ENCODE measurements at regions not wholly inside any gene's neighbourhood (a gene's known extent, or its start where the extent isn't known, plus 50 kb on each side); places are given as distances from the start of the nearest gene placed in this dataset.

GRCh38 chr16:73852561-73852960 lies 444.1 kb upstream of the PSMD7 start:
- DNase-seq (ENCODE audit: low read depth in 4 of 4, low spot score in 2 of 4), result no peak

GRCh38 chr16:73848993-73849392 lies 447.6 kb upstream of the PSMD7 start:
- no peak for DNase-seq (ENCODE audit: low read depth in 4 of 4, low spot score in 2 of 4)

GRCh38 chr16:73847090-73847489 lies 449.5 kb upstream of the PSMD7 start:
- DNase-seq (ENCODE audit: low read depth in 4 of 4, low spot score in 2 of 4), result no peak

- peak in 1 of 4 donors; percentile 2 for DNase-seq (ENCODE audit: low read depth in 4 of 4, low spot score in 2 of 4)
These were observed 450.3 kb upstream of the PSMD7 start for GRCh38 chr16:73846356-73846755.

GRCh38 chr16:73846007-73846330 lies 450.6 kb upstream of the PSMD7 start:
- no peak for DNase-seq (ENCODE audit: low read depth in 4 of 4, low spot score in 2 of 4)

GRCh38 chr16:73845238-73846006 lies 451.2 kb upstream of the PSMD7 start:
- DNase-seq (ENCODE audit: low read depth in 4 of 4, low spot score in 2 of 4), result no peak

- DNase-seq (ENCODE audit: low read depth in 4 of 4, low spot score in 2 of 4), result no peak
These were observed 455.9 kb upstream of the PSMD7 start for GRCh38 chr16:73840728-73841127.

GRCh38 chr16:73831220-73831619 lies 465.4 kb upstream of the PSMD7 start:
- DNase-seq (ENCODE audit: low read depth in 4 of 4, low spot score in 2 of 4), result no peak

- no peak for DNase-seq (ENCODE audit: low read depth in 4 of 4, low spot score in 2 of 4)
These were observed 473.3 kb upstream of the PSMD7 start for GRCh38 chr16:73823205-73823849.

- no peak for DNase-seq (ENCODE audit: low read depth in 4 of 4, low spot score in 2 of 4)
These were observed 478.9 kb upstream of the PSMD7 start for GRCh38 chr16:73817526-73818324.

GRCh38 chr16:73813527-73813926 lies 483.1 kb upstream of the PSMD7 start:
- no peak for DNase-seq (ENCODE audit: low read depth in 4 of 4, low spot score in 2 of 4)

GRCh38 chr16:73804456-73804855 lies 492.2 kb upstream of the PSMD7 start:
- DNase-seq (ENCODE audit: low read depth in 4 of 4, low spot score in 2 of 4), result no peak

GRCh38 chr16:73798471-73798870 lies 498.1 kb upstream of the PSMD7 start:
- DNase-seq (ENCODE audit: low read depth in 4 of 4, low spot score in 2 of 4), result no peak

GRCh38 chr16:73797115-73797514 lies 499.5 kb upstream of the PSMD7 start:
- DNase-seq (ENCODE audit: low read depth in 4 of 4, low spot score in 2 of 4), result no peak

GRCh38 chr16:73796241-73796640 lies 500.4 kb upstream of the PSMD7 start:
- no peak for DNase-seq (ENCODE audit: low read depth in 4 of 4, low spot score in 2 of 4)

- DNase-seq (ENCODE audit: low read depth in 4 of 4, low spot score in 2 of 4), result no peak
These were observed 501.6 kb upstream of the PSMD7 start for GRCh38 chr16:73794994-73795393.

- no peak for DNase-seq (ENCODE audit: low read depth in 4 of 4, low spot score in 2 of 4)
These were observed 502.7 kb upstream of the PSMD7 start for GRCh38 chr16:73793871-73794437.

- DNase-seq (ENCODE audit: low read depth in 4 of 4, low spot score in 2 of 4), result no peak
These were observed 503.4 kb upstream of the PSMD7 start for GRCh38 chr16:73793260-73793659.

- DNase-seq (ENCODE audit: low read depth in 4 of 4, low spot score in 2 of 4), result no peak
These were observed 504.2 kb upstream of the PSMD7 start for GRCh38 chr16:73792199-73793020.

- no peak for DNase-seq (ENCODE audit: low read depth in 4 of 4, low spot score in 2 of 4)
These were observed 515.3 kb upstream of the PSMD7 start for GRCh38 chr16:73781297-73781696.
